PC-3 (cell line): ENCODE measurements at regions not wholly inside any gene's neighbourhood (a gene's known extent, or its start where the extent isn't known, plus 50 kb on each side); places are given as distances from the start of the nearest gene placed in this dataset.
"Not testable (repeated sequence)": the region's sequence is repeated elsewhere in the genome, so short reads cannot be mapped to it uniquely, and the experiment has no call there.

Experiments
- ATAC-seq: fragments of 200-7000 bp; cut with Tn5 transposase; 2 replicates; pipeline ENCODE4 v1.9.1; 2020; ENCODE audit warnings: mild to moderate bottlenecking, moderate library complexity
- BruUV-seq: library from RNA; stranded (reverse); fragments of 400-500 nt; replicated peaks from 2 replicates; lab custom pipeline; 2021; lab: Mats Ljungman, UMichigan
- CTCF ChIA-PET: fragments of 300-600 bp; sonication (Branson Sonifier 250); formaldehyde crosslinking; loops from one replicate; lab custom pipeline; 2022; ENCODE audit warnings: antibody characterized with exemption; lab: Charles Lee
- POLR2A ChIA-PET: fragments of 300-600 bp; sonication (Branson Sonifier 250); formaldehyde crosslinking; loops from one replicate; lab custom pipeline; 2022; ENCODE audit warnings: antibody characterized with exemption; ENCODE audit not compliant: unreplicated experiment; lab: Charles Lee
- DNase-seq: peaks from one replicate; pipeline ENCODE4 v3.0.0-alpha.2; 2015
- H2AFZ ChIP-seq: fragments of 300-600 bp; sonication (generic); 2 replicates; pipeline ENCODE4 v1.6.0; 2016; ENCODE audit warnings: antibody characterized with exemption, low read length
- H3F3A ChIP-seq: fragments of 300-600 bp; sonication (generic); one replicate; pipeline ENCODE4 v1.6.0; 2017; ENCODE audit warnings: antibody characterized with exemption, low read length, control low read depth, mild to moderate bottlenecking; ENCODE audit not compliant: unreplicated experiment
- H3K27ac ChIP-seq: fragments of 300-600 bp; sonication (generic); 2 replicates; pipeline ENCODE4 v1.5.1; 2016; ENCODE audit warnings: mild to moderate bottlenecking, low read length
- H3K27me3 ChIP-seq: fragments of 300-600 bp; sonication (generic); 2 replicates; pipeline ENCODE4 v1.6.1; 2016; ENCODE audit warnings: low read length, mixed read lengths
- H3K36me3 ChIP-seq: fragments of 300-600 bp; sonication (generic); 2 replicates; pipeline ENCODE4 v1.6.1; 2016; ENCODE audit warnings: low read depth, mixed run types, low read length, mixed read lengths
- H3K4me1 ChIP-seq: fragments of 300-600 bp; sonication (generic); 2 replicates; pipeline ENCODE4 v1.5.1; 2016; ENCODE audit warnings: low read length; ENCODE audit not compliant: insufficient read depth
- H3K4me2 ChIP-seq: fragments of 300-600 bp; sonication (generic); 2 replicates; pipeline ENCODE4 v1.6.0; 2016; ENCODE audit warnings: low read length
- H3K4me3 ChIP-seq: fragments of 300-600 bp; sonication (generic); 2 replicates; pipeline ENCODE4 v1.5.1; 2016; ENCODE audit warnings: mild to moderate bottlenecking, low read length, mixed read lengths
- H3K79me2 ChIP-seq: fragments of 300-600 bp; sonication (generic); 2 replicates; pipeline ENCODE4 v1.6.1; 2017; ENCODE audit warnings: low read length, mixed read lengths
- H3K9ac ChIP-seq: fragments of 300-600 bp; sonication (generic); 2 replicates; pipeline ENCODE4 v1.6.0; 2016; ENCODE audit warnings: mild to moderate bottlenecking, low read length
- H3K9me2 ChIP-seq: fragments of 300-600 bp; sonication (generic); replicated peaks from 2 replicates; pipeline ENCODE4 v1.6.1; 2016; ENCODE audit warnings: mixed run types, low read length, mixed read lengths
- H3K9me3 ChIP-seq: fragments of 300-600 bp; sonication (generic); 2 replicates; pipeline ENCODE4 v1.6.1; 2016; ENCODE audit warnings: low read length, mixed read lengths
- H4K20me1 ChIP-seq: fragments of 300-600 bp; sonication (generic); 2 replicates; pipeline ENCODE4 v1.6.1; 2016; ENCODE audit warnings: low read length, mixed read lengths
- EZH2 ChIP-seq: fragments of 300-600 bp; sonication (generic); IDR thresholded peaks from one replicate; pipeline ENCODE4 v1.6.1; 2017; ENCODE audit warnings: antibody characterized with exemption, mild to moderate bottlenecking, low read length; ENCODE audit not compliant: unreplicated experiment
- EZH2phosphoT487 ChIP-seq: fragments of 300-600 bp; sonication (generic); IDR thresholded peaks from 2 replicates; pipeline ENCODE4 v1.6.1; 2018; ENCODE audit warnings: mild to moderate bottlenecking, antibody characterized with exemption, low read length, borderline replicate concordance
- intact Hi-C: fragments of 100-400 bp; cut with micrococcal nuclease; formaldehyde crosslinking; loops from 2 replicates; pipeline ENCODE4 v1.9.0; 2023
- TF ChIP-seq, protein P1 (sequence below): fragments of 300-600 bp; sonication (generic); conservative IDR thresholded peaks from 2 replicates; pipeline ENCODE4 v1.5.1; 2017; ENCODE audit warnings: antibody characterized with exemption, low read depth, mild to moderate bottlenecking, low read length

- Histone ChIP-seq H3K9ac (no peak overlapping the region), H3K27ac (no peak overlapping the region), H3K4me3 (no peak overlapping the region), H3K4me1 (no peaks in the 10 kb centered on the region), H3K4me2 (no peak overlapping the region), H3K9me2 (no peaks in the 10 kb centered on the region), H3K27me3 (peaks cover 19% of the 10 kb centered on the region), H3K36me3 (no peaks in the 10 kb centered on the region), H2AFZ (no peak overlapping the region), H3F3A (no peaks in the 10 kb centered on the region), H4K20me1 (no peaks in the 10 kb centered on the region), H3K9me3 (no peaks in the 10 kb centered on the region), H3K79me2 (no peaks in the 10 kb centered on the region)
- ChIA-PET CTCF (no interaction called here), POLR2A (no interaction called here)
- ATAC-seq = no peak
- TF ChIP-seq, protein P1, sequence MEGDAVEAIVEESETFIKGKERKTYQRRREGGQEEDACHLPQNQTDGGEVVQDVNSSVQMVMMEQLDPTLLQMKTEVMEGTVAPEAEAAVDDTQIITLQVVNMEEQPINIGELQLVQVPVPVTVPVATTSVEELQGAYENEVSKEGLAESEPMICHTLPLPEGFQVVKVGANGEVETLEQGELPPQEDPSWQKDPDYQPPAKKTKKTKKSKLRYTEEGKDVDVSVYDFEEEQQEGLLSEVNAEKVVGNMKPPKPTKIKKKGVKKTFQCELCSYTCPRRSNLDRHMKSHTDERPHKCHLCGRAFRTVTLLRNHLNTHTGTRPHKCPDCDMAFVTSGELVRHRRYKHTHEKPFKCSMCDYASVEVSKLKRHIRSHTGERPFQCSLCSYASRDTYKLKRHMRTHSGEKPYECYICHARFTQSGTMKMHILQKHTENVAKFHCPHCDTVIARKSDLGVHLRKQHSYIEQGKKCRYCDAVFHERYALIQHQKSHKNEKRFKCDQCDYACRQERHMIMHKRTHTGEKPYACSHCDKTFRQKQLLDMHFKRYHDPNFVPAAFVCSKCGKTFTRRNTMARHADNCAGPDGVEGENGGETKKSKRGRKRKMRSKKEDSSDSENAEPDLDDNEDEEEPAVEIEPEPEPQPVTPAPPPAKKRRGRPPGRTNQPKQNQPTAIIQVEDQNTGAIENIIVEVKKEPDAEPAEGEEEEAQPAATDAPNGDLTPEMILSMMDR = no peak
- no peak for TF ChIP-seq EZH2
- TF ChIP-seq EZH2phosphoT487 = no peak
- no TSS peak for BruUV-seq
- DNase-seq = no peak
- intact Hi-C loops = no loop called here
Measured at GRCh38 chr5:43837091-43837490, 234.1 kb downstream of the NNT start.

- no peak for TF ChIP-seq EZH2
- TF ChIP-seq EZH2phosphoT487 = no peak
- no peak overlapping the region for H3K27ac ChIP-seq
- POLR2A ChIA-PET = no interaction called here
- H3K36me3 ChIP-seq = no peaks in the 10 kb centered on the region
- no peaks in the 10 kb centered on the region for H3K9me2 ChIP-seq
- DNase-seq (no peak), ATAC-seq (no peak)
- H3K9me3 ChIP-seq = no peaks in the 10 kb centered on the region
- no peaks in the 10 kb centered on the region for H3K4me1 ChIP-seq
- BruUV-seq = no TSS peak
- H3K4me2 ChIP-seq = no peak overlapping the region
- peaks cover 13% of the 10 kb centered on the region for H3K27me3 ChIP-seq
- intact Hi-C loops = no loop called here
- no peak overlapping the region for H3K9ac ChIP-seq
- no peak overlapping the region for H2AFZ ChIP-seq
- H4K20me1 ChIP-seq = no peaks in the 10 kb centered on the region
- no peak overlapping the region for H3K4me3 ChIP-seq
- no peaks in the 10 kb centered on the region for H3K79me2 ChIP-seq
- CTCF ChIA-PET = no interaction called here
- no peaks in the 10 kb centered on the region for H3F3A ChIP-seq
Measured at GRCh38 chr5:43833961-43834360, 231.0 kb downstream of the NNT start.

GRCh38 chr5:43824325-43824964 is 221.5 kb downstream of the NNT start:
- H3K36me3 ChIP-seq, H3K4me2 ChIP-seq, ATAC-seq, H3K9ac ChIP-seq, H3K27ac ChIP-seq, intact Hi-C loops, H3K4me1 ChIP-seq, CTCF ChIA-PET, H2AFZ ChIP-seq, H4K20me1 ChIP-seq, H3F3A ChIP-seq, BruUV-seq, POLR2A ChIA-PET, H3K4me3 ChIP-seq, DNase-seq, H3K9me3 ChIP-seq, H3K27me3 ChIP-seq, H3K9me2 ChIP-seq, H3K79me2 ChIP-seq: not testable (repeated sequence)

DNA sequence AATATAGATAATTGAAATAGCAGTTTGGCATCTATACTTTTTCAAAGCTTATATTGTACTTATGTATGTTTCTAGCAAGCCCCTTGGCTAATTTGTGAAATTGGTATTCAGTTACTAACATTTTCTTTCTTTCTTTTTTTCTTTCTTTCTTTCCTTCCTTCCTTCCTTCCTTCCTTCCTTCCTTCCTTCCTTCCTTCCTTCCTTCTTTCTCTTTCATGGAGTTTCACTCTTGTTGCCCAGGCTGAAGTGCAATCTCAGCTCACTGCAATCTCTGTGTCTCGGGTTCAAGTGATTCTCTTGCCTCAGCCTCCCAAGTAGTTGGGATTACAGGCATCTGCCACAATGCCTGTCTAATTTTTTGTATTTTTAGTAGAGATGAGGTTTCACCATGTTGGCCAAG is 215.4 kb downstream of the NNT start:
- H3K27ac ChIP-seq, H3K79me2 ChIP-seq, H3K4me1 ChIP-seq, ATAC-seq, H3K9me3 ChIP-seq, intact Hi-C loops, H3K4me3 ChIP-seq, H3K9me2 ChIP-seq, POLR2A ChIA-PET, H3F3A ChIP-seq, H2AFZ ChIP-seq, H3K4me2 ChIP-seq, H3K27me3 ChIP-seq, H3K9ac ChIP-seq, H4K20me1 ChIP-seq, DNase-seq, CTCF ChIA-PET, BruUV-seq, H3K36me3 ChIP-seq: not testable (repeated sequence)
